H1 (cell line): ENCODE measurements at regions not wholly inside any gene's neighbourhood (a gene's known extent, or its start where the extent isn't known, plus 50 kb on each side); places are given as distances from the start of the nearest gene placed in this dataset.

Experiments
- BRCA1 ChIP-seq: IDR thresholded peaks from 2 replicates; pipeline ENCODE4 v1.6.1; 2012; ENCODE audit warnings: low read depth, low read length, improper control_type of control experiment
- CBX5 ChIP-seq: fragments of 300-800, 300-1000 bp; sonication (generic); IDR thresholded peaks from 2 replicates; pipeline ENCODE4 v1.7.1; 2016; ENCODE audit warnings: antibody characterized with exemption, low read length, low read depth
- CEBPB ChIP-seq: IDR thresholded peaks from 2 replicates; pipeline ENCODE4 v1.6.1; 2012; ENCODE audit warnings: low read depth, low read length
- CTCF ChIP-seq, 3 experiments: IDR thresholded peaks; 1 replicate in 2 of 3; 2 replicates in 1 of 3; pipeline versions ENCODE4 v1.5.1 to v1.6.1; 2011; ENCODE audit warnings: low read length in 3 of 3, mild to moderate bottlenecking in 3 of 3, inconsistent platforms in 2 of 3, low read depth in 1 of 3, moderate library complexity in 1 of 3; ENCODE audit not compliant: insufficient read depth in 1 of 3; ENCODE audit errors: control extremely low read depth in 1 of 3
- EP300 ChIP-seq, 2 experiments: IDR thresholded peaks; 1 replicate in 1 of 2; 2 replicates in 1 of 2; pipeline ENCODE4 v1.6.1; 2011 to 2012; ENCODE audit warnings: low read depth in 2 of 2, low read length in 2 of 2, mild to moderate bottlenecking in 2 of 2, borderline replicate concordance in 1 of 2, inconsistent platforms in 1 of 2, moderate library complexity in 1 of 2
- EZH2 ChIP-seq: fragments of 200-600 bp; sonication (generic); IDR thresholded peaks from 2 replicates; pipeline ENCODE4 v1.7.1; 2012; ENCODE audit warnings: low read depth, mild to moderate bottlenecking, moderate library complexity, low read length, inconsistent platforms; ENCODE audit not compliant: severe bottlenecking
- HDAC2 ChIP-seq, 2 experiments: fragments of 300-600 bp in 1 of 2; sonication (generic) in 1 of 2; IDR thresholded peaks; 2 replicates each; pipeline ENCODE4 v1.6.1; 2011 to 2012; ENCODE audit warnings: low read depth in 2 of 2, low read length in 2 of 2, mild to moderate bottlenecking in 2 of 2, moderate library complexity in 2 of 2, borderline replicate concordance in 1 of 2, inconsistent platforms in 1 of 2
- NANOG ChIP-seq: IDR thresholded peaks from 2 replicates; pipeline ENCODE4 v1.6.1; 2011; ENCODE audit warnings: low read length, low read depth, mild to moderate bottlenecking, inconsistent platforms; ENCODE audit not compliant: insufficient read depth, poor library complexity, severe bottlenecking
- POLR2A ChIP-seq, 2 experiments: IDR thresholded peaks; 1 replicate in 1 of 2; 2 replicates in 1 of 2; pipeline ENCODE4 v1.6.1; 2011; ENCODE audit warnings: low read depth in 2 of 2, low read length in 2 of 2, mild to moderate bottlenecking in 2 of 2; ENCODE audit errors: control extremely low read depth in 1 of 2
- POLR2AphosphoS5 ChIP-seq: IDR thresholded peaks from 2 replicates; pipeline ENCODE4 v1.6.1; 2011; ENCODE audit warnings: low read depth, low read length
- SP2 ChIP-seq: IDR thresholded peaks from 2 replicates; pipeline ENCODE4 v1.6.1; 2012; ENCODE audit warnings: mild to moderate bottlenecking, low read length, inconsistent platforms
- TAF1 ChIP-seq: IDR thresholded peaks from 2 replicates; pipeline ENCODE4 v1.6.1; 2011; ENCODE audit warnings: mild to moderate bottlenecking, low read depth, low read length

- TF ChIP-seq CTCF (IDR thresholded peaks at IDR 0.05; ENCODE audit: control extremely low read depth in 1 of 3, insufficient read depth in 1 of 3, low read depth in 1 of 3, low read length in 3 of 3) (no peak), BRCA1 (no peak), EZH2 (no peak), POLR2AphosphoS5 (no peak), TAF1 (no peak), NANOG (no peak), POLR2A (IDR thresholded peaks at IDR 0.05; ENCODE audit: control extremely low read depth in 1 of 2, low read depth in 2 of 2, low read length in 2 of 2) (no peak), EP300 (IDR thresholded peaks at IDR 0.05; ENCODE audit: borderline replicate concordance in 1 of 2, low read depth in 2 of 2, low read length in 2 of 2) (no peak), SP2 (no peak), HDAC2 (IDR thresholded peaks at IDR 0.05; ENCODE audit: borderline replicate concordance in 1 of 2, low read depth in 2 of 2, low read length in 2 of 2) (no peak), CEBPB (no peak), CBX5 (no peak)
Observed at GRCh38 chr9:11892401-11892800, 800.8 kb upstream of the TYRP1 start.
